Esophagus squamous epithelium (tissue), 4 donors: ENCODE measurements at regions not wholly inside any gene's neighbourhood (a gene's known extent, or its start where the extent isn't known, plus 50 kb on each side); places are given as distances from the start of the nearest gene placed in this dataset.

Experiments
- CTCF ChIP-seq, 6 experiments: fragments of 450-650 bp in 4 of 6; fragments of 200-600 bp in 2 of 6; sonication (generic) in 2 of 6; IDR thresholded peaks; one replicate each; pipeline ENCODE4 v1.5.1; 2016 to 2019; ENCODE audit warnings: antibody characterized with exemption in 6 of 6, mild to moderate bottlenecking in 4 of 6, moderate library complexity in 4 of 6
- POLR2A ChIP-seq, 4 donors: fragments of 450-650 bp; IDR thresholded peaks; one replicate each; pipeline ENCODE4 v1.6.1; 2017; ENCODE audit warnings: antibody characterized with exemption in 4 of 4, mild to moderate bottlenecking in 4 of 4, moderate library complexity in 3 of 4

GRCh38 chr20:7712661-7713060 lies 227.6 kb downstream of the HAO1 start:
- no peak for TF ChIP-seq CTCF (IDR thresholded peaks at IDR 0.05)
- TF ChIP-seq POLR2A (IDR thresholded peaks at IDR 0.05) = no peak
